Common myeloid progenitor, CD34-positive (primary cell): ENCODE measurements at regions not wholly inside any gene's neighbourhood (a gene's known extent, or its start where the extent isn't known, plus 50 kb on each side); places are given as distances from the start of the nearest gene placed in this dataset.

Experiments
- CTCF ChIA-PET: fragments of 350-600 bp; sonication (Branson Sonifier 250); formaldehyde crosslinking; loops from one replicate; lab custom pipeline; 2021; ENCODE audit warnings: antibody characterized with exemption; lab: Charles Lee
- POLR2A ChIA-PET: fragments of 350-600 bp; sonication (Branson Sonifier 250); formaldehyde crosslinking; loops from one replicate; lab custom pipeline; 2021; ENCODE audit warnings: antibody characterized with exemption; lab: Charles Lee
- DNase-seq, 3 donors: peaks; one replicate each; pipeline versions ENCODE4 v3.0.0 to v3.0.0-alpha.2; 2013
- H3K27ac ChIP-seq, 2 experiments: 1 replicate in 1 of 2; 2 replicates in 1 of 2; pipeline ENCODE4 v1.7.0; 2013; ENCODE audit warnings: inconsistent platforms in 2 of 2, low read length in 2 of 2, mild to moderate bottlenecking in 2 of 2, low read depth in 1 of 2, moderate library complexity in 1 of 2; ENCODE audit not compliant: severe bottlenecking in 2 of 2, insufficient read depth in 1 of 2, poor library complexity in 1 of 2
- H3K27me3 ChIP-seq, 5 experiments: replicated peaks in 2 of 5; 1 replicate in 3 of 5; 2 replicates in 2 of 5; pipeline versions ENCODE4 v1.6.1 to v1.7.0; 2013; ENCODE audit warnings: low read length in 4 of 5, mild to moderate bottlenecking in 2 of 5, moderate library complexity in 2 of 5, inconsistent platforms in 1 of 5; ENCODE audit not compliant: insufficient read depth in 5 of 5, control insufficient read depth in 4 of 5
- H3K36me3 ChIP-seq, 4 experiments: 1 replicate in 2 of 4; 2 replicates in 2 of 4; pipeline versions ENCODE4 v1.6.1 to v1.7.0; 2013; ENCODE audit warnings: low read length in 3 of 4, control low read depth in 1 of 4, mild to moderate bottlenecking in 1 of 4; ENCODE audit not compliant: control insufficient read depth in 4 of 4, insufficient read depth in 4 of 4
- H3K4me1 ChIP-seq, 4 experiments: 1 replicate in 3 of 4; 2 replicates in 1 of 4; pipeline versions ENCODE4 v1.6.1 to v1.7.1; 2013; ENCODE audit warnings: low read length in 3 of 4, mild to moderate bottlenecking in 3 of 4, control low read depth in 1 of 4, inconsistent platforms in 1 of 4, moderate library complexity in 1 of 4; ENCODE audit not compliant: control insufficient read depth in 4 of 4, insufficient read depth in 4 of 4; ENCODE audit errors: control extremely low read depth in 1 of 4
- H3K4me3 ChIP-seq, 7 experiments: 1 replicate in 4 of 7; 2 replicates in 3 of 7; pipeline versions ENCODE4 v1.5.1 to v1.7.0; 2013; ENCODE audit warnings: mild to moderate bottlenecking in 7 of 7, low read length in 6 of 7, moderate library complexity in 6 of 7, inconsistent platforms in 2 of 7, low read depth in 2 of 7, control low read depth in 1 of 7; ENCODE audit not compliant: insufficient read depth in 4 of 7, control insufficient read depth in 1 of 7; ENCODE audit errors: extremely low read depth in 1 of 7
- H3K9me3 ChIP-seq, 5 experiments: 1 replicate in 4 of 5; 2 replicates in 1 of 5; pipeline versions ENCODE4 v1.6.1 to v1.7.1; 2013; ENCODE audit warnings: low read length in 4 of 5, mild to moderate bottlenecking in 2 of 5, inconsistent platforms in 1 of 5, low read depth in 1 of 5, moderate library complexity in 1 of 5; ENCODE audit not compliant: control insufficient read depth in 4 of 5, insufficient read depth in 2 of 5; ENCODE audit errors: control extremely low read depth in 1 of 5
- WGBS: methylation state at CpG from one replicate; pipeline ENCODE4 v1.1.5; 2013; ENCODE audit not compliant: insufficient coverage; 5-methylcytosine and 5-hydroxymethylcytosine counted together

GRCh38 chr15:53437985-53438841, 321.2 kb downstream of the WDR72 start:
- Histone ChIP-seq H3K9me3 (no peaks in the 10 kb centered on the region), H3K27me3 (no peaks in the 10 kb centered on the region), H3K4me3 (no peak overlapping the region), H3K4me1 (no peaks in the 10 kb centered on the region), H3K36me3 (no peaks in the 10 kb centered on the region), H3K27ac (no peak overlapping the region)
- no peak for DNase-seq
- ChIA-PET CTCF (no interaction called here), POLR2A (interaction anchor here (0.7 kb wide), 1 partner anchor 1178 kb away, joined by 3 read pairs; no protein-coding TSS in a partner anchor)
- WGBS: 98% methylated on average over 4 of the region's 5 CpGs

GRCh38 chr15:53437366-53437765, 322.1 kb downstream of the WDR72 start:
- H3K27ac ChIP-seq: no peak overlapping the region
- no peak overlapping the region for H3K4me3 ChIP-seq
- no peaks in the 10 kb centered on the region for H3K27me3 ChIP-seq
- DNase-seq: no peak
- H3K4me1 ChIP-seq: no peaks in the 10 kb centered on the region
- H3K9me3 ChIP-seq: no peaks in the 10 kb centered on the region
- ChIA-PET POLR2A (no interaction called here), CTCF (no interaction called here)
- H3K36me3 ChIP-seq: no peaks in the 10 kb centered on the region
- WGBS: 100% methylated on average over 1 of the region's 2 CpGs

- Histone ChIP-seq H3K27ac (no peak overlapping the region), H3K4me3 (no peak overlapping the region), H3K36me3 (no peaks in the 10 kb centered on the region), H3K9me3 (no peaks in the 10 kb centered on the region), H3K27me3 (no peaks in the 10 kb centered on the region), H3K4me1 (no peaks in the 10 kb centered on the region)
- ChIA-PET CTCF (no interaction called here), POLR2A (no interaction called here)
- DNase-seq: no peak
- WGBS: 100% methylated on average over 1 of the region's 4 CpGs
Measured at GRCh38 chr15:53434174-53434678, 325.2 kb downstream of the WDR72 start.

GRCh38 chr15:53416219-53416940, 343.1 kb downstream of the WDR72 start:
- ChIA-PET CTCF (no interaction called here), POLR2A (no interaction called here)
- no peaks in the 10 kb centered on the region for H3K27me3 ChIP-seq
- H3K4me3 ChIP-seq: no peak overlapping the region
- no peak for DNase-seq
- no CpG with 5 or more reads among the region's 2 CpGs for WGBS
- H3K4me1 ChIP-seq: no peaks in the 10 kb centered on the region
- H3K27ac ChIP-seq: no peak overlapping the region
- H3K9me3 ChIP-seq: peaks cover 0 to 4% (median 0%) of the 10 kb centered on the region in 5 experiments
- no peaks in the 10 kb centered on the region for H3K36me3 ChIP-seq

- Histone ChIP-seq H3K36me3 (no peaks in the 10 kb centered on the region), H3K27ac (no peak overlapping the region), H3K27me3 (no peaks in the 10 kb centered on the region), H3K4me3 (no peak overlapping the region), H3K9me3 (peaks cover 0 to 4% (median 0%) of the 10 kb centered on the region in 5 experiments), H3K4me1 (peaks cover 0 to 3% (median 0%) of the 10 kb centered on the region in 4 experiments)
- ChIA-PET POLR2A (no interaction called here), CTCF (no interaction called here)
- DNase-seq: no peak
- WGBS: 100% methylated on average over 2 of the region's 3 CpGs
Measured at GRCh38 chr15:53414167-53414566, 345.3 kb downstream of the WDR72 start.

GRCh38 chr15:53412542-53412941, 346.9 kb downstream of the WDR72 start:
- H3K27me3 ChIP-seq: no peaks in the 10 kb centered on the region
- H3K27ac ChIP-seq: no peak overlapping the region
- no peak overlapping the region for H3K4me3 ChIP-seq
- H3K9me3 ChIP-seq: peaks cover 0 to 2% (median 0%) of the 10 kb centered on the region in 5 experiments
- peaks cover 0 to 10% (median 2%) of the 10 kb centered on the region in 4 experiments for H3K4me1 ChIP-seq
- H3K36me3 ChIP-seq: no peaks in the 10 kb centered on the region
- no peak for DNase-seq
- ChIA-PET CTCF (no interaction called here), POLR2A (no interaction called here)
- WGBS: 100% methylated on average over 1 of the region's 3 CpGs
